ENCODE measurements at regions not wholly inside any gene's neighbourhood (a gene's known extent, or its start where the extent isn't known, plus 50 kb on each side); places are given as distances from the start of the nearest gene placed in this dataset.
A peak's percentile ranks its signal among the peaks of the same experiment; 100 is the strongest.
"Not testable (repeated sequence)": the region's sequence is repeated elsewhere in the genome, so short reads cannot be mapped to it uniquely, and the experiment has no call there.

DNA sequence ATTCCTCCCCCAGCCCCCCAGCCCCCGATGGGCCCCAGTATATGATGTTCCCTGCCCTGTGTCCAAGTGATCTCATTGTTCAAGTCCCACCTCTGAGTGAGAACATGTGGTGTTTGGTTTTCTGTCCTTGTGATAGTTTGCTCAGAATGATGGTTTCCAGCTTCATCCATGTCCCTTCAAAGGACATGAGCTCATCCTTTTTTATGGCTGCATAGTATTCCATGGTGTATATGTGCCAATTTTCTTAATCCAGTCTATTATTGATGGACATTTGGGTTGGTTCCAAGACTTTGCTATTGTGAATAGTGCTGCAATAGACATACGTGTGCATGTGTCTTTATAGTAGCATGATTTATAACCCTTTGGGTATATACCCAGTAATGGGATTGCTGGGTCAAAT lies 495.3 kb downstream of the OMA1 start:
- H3K27ac ChIP-seq (ENCODE audit: low read depth in 1 of 3, low read length in 2 of 3); DNase-seq; H3K4me3 ChIP-seq (ENCODE audit: low read depth in 1 of 3, low read length in 3 of 3); FAIRE-seq; H3K4me1 ChIP-seq (ENCODE audit: control insufficient read depth in 3 of 3, insufficient read depth in 2 of 3, low read depth in 1 of 3, low read length in 2 of 3); H3K9me3 ChIP-seq (ENCODE audit: control insufficient read depth in 2 of 2, insufficient read depth in 1 of 2, low read depth in 1 of 2, low read length in 1 of 2); H3K36me3 ChIP-seq (ENCODE audit: control insufficient read depth in 3 of 3, insufficient read depth in 2 of 3, low read depth in 1 of 3, low read length in 3 of 3); H3K27me3 ChIP-seq (ENCODE audit: control insufficient read depth in 3 of 3, insufficient read depth in 3 of 3, low read length in 3 of 3): not testable (repeated sequence)
- WGBS, 3 donors = 83 to 89% (median 88%) methylated on average over 2 of the region's 2 CpGs

DNA sequence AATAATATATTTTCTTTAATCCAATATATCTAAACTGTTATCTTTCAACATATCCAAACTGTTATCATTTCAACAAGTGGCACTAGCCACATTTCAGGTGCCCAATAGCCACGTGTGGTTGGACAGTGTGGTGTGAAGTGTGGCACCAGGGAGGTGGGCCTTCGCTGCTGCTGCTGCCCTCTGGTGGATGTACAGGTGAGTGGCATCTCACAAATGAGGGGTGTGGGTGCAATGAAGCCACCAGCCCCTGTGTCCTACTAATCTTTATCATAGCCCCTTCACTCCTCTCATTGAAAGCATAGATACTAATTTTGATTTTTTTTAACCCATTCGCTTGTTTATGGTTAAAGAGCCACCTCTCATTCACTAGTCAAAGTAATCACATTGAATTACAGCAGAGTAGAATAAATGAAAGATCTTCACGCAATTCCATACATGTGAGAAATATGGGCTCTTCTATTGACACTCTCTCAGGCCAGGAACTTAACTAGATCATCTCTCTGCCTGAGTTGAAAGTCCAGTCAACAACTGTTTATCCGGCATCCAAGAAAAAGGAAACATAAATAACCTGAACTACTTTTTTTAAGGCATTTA lies 499.2 kb downstream of the OMA1 start:
- DNase-seq (peak; percentile 14 to 25), FAIRE-seq (no peak)
- Histone ChIP-seq H3K27me3 (ENCODE audit: control insufficient read depth in 3 of 3, insufficient read depth in 3 of 3, low read length in 3 of 3) (no peaks in the 10 kb centered on the region), H3K4me3 (ENCODE audit: low read depth in 1 of 3, low read length in 3 of 3) (no peak overlapping the region), H3K9me3 (ENCODE audit: control insufficient read depth in 2 of 2, insufficient read depth in 1 of 2, low read depth in 1 of 2, low read length in 1 of 2) (no peaks in the 10 kb centered on the region), H3K27ac (ENCODE audit: low read depth in 1 of 3, low read length in 2 of 3) (no peak overlapping the region), H3K36me3 (ENCODE audit: control insufficient read depth in 3 of 3, insufficient read depth in 2 of 3, low read depth in 1 of 3, low read length in 3 of 3) (no peaks in the 10 kb centered on the region), H3K4me1 (ENCODE audit: control insufficient read depth in 3 of 3, insufficient read depth in 2 of 3, low read depth in 1 of 3, low read length in 2 of 3) (no peaks in the 10 kb centered on the region)
- WGBS, 3 donors = 55 to 60% (median 57%) methylated on average over 5 of the region's 5 CpGs

DNA sequence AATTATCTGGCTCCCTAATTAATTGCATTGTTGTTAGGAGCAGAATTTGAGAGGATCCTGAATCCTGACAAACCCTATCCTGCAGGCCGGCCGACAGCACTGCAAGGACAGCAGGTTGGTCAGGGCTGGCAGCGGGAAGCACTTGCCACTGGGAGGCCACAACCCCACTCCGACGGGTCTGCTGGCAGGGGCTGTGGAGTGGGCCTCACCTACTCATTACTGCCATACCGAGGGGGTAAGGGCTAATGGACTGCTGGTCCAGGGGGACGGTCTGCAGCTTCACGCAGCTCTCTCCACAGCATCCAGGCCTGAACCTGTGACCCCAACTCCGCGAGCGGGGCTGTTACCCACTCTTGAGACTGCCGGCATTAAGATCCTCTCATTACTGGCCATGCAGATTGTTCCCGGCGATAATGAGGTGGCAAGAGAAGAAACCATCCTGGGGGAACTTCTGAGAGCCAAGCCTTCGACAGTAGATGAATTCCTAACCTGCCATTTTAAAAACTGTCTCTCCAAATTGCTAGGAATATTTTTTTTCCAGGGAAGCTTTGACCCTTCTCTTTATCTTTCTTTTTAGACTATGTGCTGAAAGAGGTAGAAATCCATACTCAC lies 501.3 kb downstream of the OMA1 start:
- Histone ChIP-seq H3K27ac (ENCODE audit: low read depth in 1 of 3, low read length in 2 of 3) (no peak overlapping the region), H3K4me1 (ENCODE audit: control insufficient read depth in 3 of 3, insufficient read depth in 2 of 3, low read depth in 1 of 3, low read length in 2 of 3) (no peaks in the 10 kb centered on the region), H3K9me3 (ENCODE audit: control insufficient read depth in 2 of 2, insufficient read depth in 1 of 2, low read depth in 1 of 2, low read length in 1 of 2) (no peaks in the 10 kb centered on the region), H3K36me3 (ENCODE audit: control insufficient read depth in 3 of 3, insufficient read depth in 2 of 3, low read depth in 1 of 3, low read length in 3 of 3) (no peaks in the 10 kb centered on the region), H3K4me3 (ENCODE audit: low read depth in 1 of 3, low read length in 3 of 3) (no peak overlapping the region), H3K27me3 (ENCODE audit: control insufficient read depth in 3 of 3, insufficient read depth in 3 of 3, low read length in 3 of 3) (no peaks in the 10 kb centered on the region)
- 78 to 92% (median 89%) methylated on average over 15 of the region's 15 CpGs for WGBS, 3 donors
- FAIRE-seq = no peak
- no peak for DNase-seq

DNA sequence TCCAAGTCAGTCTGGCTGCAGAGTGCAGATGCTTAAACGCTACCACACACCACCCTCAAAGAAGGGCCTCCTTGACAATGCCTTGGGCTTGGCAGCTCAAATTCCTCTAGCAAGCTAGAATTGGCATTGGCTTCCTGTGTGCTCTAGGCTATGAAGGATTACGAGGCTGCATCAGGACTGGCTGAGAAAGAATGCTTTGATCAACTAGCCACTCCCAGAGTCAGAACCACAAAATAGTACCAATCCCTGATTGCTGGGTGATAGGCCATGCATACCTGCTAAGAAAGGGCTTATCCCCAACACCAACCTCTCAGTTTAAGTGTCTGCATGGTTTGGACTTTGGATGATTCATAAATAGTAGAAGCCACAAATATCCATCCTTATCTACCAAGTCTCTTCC lies 504.9 kb downstream of the OMA1 start:
- Histone ChIP-seq H3K27me3 (ENCODE audit: control insufficient read depth in 3 of 3, insufficient read depth in 3 of 3, low read length in 3 of 3) (peaks cover 0 to 5% (median 2%) of the 10 kb centered on the region in 3 donors), H3K4me3 (ENCODE audit: low read depth in 1 of 3, low read length in 3 of 3) (no peak overlapping the region), H3K4me1 (ENCODE audit: control insufficient read depth in 3 of 3, insufficient read depth in 2 of 3, low read depth in 1 of 3, low read length in 2 of 3) (no peaks in the 10 kb centered on the region), H3K9me3 (ENCODE audit: control insufficient read depth in 2 of 2, insufficient read depth in 1 of 2, low read depth in 1 of 2, low read length in 1 of 2) (no peaks in the 10 kb centered on the region), H3K27ac (ENCODE audit: low read depth in 1 of 3, low read length in 2 of 3) (no peak overlapping the region), H3K36me3 (ENCODE audit: control insufficient read depth in 3 of 3, insufficient read depth in 2 of 3, low read depth in 1 of 3, low read length in 3 of 3) (no peaks in the 10 kb centered on the region)
- WGBS, 3 donors = 38 to 58% (median 54%) methylated on average over 2 of the region's 2 CpGs
- DNase-seq (no peak), FAIRE-seq (no peak)

DNA sequence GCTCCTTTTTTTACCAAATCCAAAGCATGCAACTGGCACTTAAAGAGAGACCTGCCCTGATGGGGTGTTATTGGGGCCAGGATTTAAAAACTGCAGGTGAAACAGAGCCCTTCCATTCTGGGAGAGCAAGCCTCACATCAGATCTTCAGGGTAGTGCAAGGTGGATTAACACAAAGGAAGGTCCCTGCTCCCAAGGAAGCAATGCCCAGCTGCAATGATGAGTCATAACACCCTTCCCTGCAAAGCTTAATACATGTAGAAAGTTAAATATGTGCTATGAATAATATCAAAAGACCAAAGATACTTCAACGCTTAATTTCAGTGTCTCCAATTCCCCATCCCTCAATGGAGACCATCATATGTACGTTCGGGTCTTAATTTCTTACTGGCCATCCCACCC lies 508.0 kb downstream of the OMA1 start:
- H3K4me1 ChIP-seq (ENCODE audit: control insufficient read depth in 3 of 3, insufficient read depth in 2 of 3, low read depth in 1 of 3, low read length in 2 of 3) = no peaks in the 10 kb centered on the region
- DNase-seq (no peak), FAIRE-seq (no peak)
- WGBS, 3 donors = 87 to 91% (median 89%) methylated on average over 3 of the region's 3 CpGs
- peaks cover 0 to 5% (median 2%) of the 10 kb centered on the region in 3 donors for H3K27me3 ChIP-seq (ENCODE audit: control insufficient read depth in 3 of 3, insufficient read depth in 3 of 3, low read length in 3 of 3)
- H3K36me3 ChIP-seq (ENCODE audit: control insufficient read depth in 3 of 3, insufficient read depth in 2 of 3, low read depth in 1 of 3, low read length in 3 of 3) = no peaks in the 10 kb centered on the region
- H3K9me3 ChIP-seq (ENCODE audit: control insufficient read depth in 2 of 2, insufficient read depth in 1 of 2, low read depth in 1 of 2, low read length in 1 of 2) = no peaks in the 10 kb centered on the region
- no peak overlapping the region for H3K27ac ChIP-seq (ENCODE audit: low read depth in 1 of 3, low read length in 2 of 3)
- no peak overlapping the region for H3K4me3 ChIP-seq (ENCODE audit: low read depth in 1 of 3, low read length in 3 of 3)

DNA sequence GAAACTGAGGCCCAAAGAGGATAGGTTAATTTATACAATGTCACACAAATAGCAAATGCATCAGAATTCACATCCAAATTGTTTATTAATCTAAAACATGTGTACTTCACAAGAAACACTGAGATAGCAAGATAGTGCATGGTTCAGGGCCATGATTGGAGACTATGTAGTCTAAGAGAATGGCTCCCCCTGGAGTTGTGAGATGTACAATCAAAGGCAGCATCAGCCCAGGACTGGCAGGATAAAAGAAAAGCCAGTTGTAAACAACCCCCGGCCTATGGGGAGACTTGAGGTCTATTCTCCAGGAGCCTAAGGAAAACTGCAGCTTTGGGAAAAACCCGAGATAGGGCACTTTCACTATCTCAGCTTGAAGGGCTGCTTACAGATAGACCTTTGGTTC lies 511.0 kb downstream of the OMA1 start:
- no peak overlapping the region for H3K4me3 ChIP-seq (ENCODE audit: low read depth in 1 of 3, low read length in 3 of 3)
- no peaks in the 10 kb centered on the region for H3K36me3 ChIP-seq (ENCODE audit: control insufficient read depth in 3 of 3, insufficient read depth in 2 of 3, low read depth in 1 of 3, low read length in 3 of 3)
- FAIRE-seq (no peak), DNase-seq (no peak)
- peaks cover 0 to 8% (median 5%) of the 10 kb centered on the region in 3 donors for H3K27me3 ChIP-seq (ENCODE audit: control insufficient read depth in 3 of 3, insufficient read depth in 3 of 3, low read length in 3 of 3)
- H3K27ac ChIP-seq (ENCODE audit: low read depth in 1 of 3, low read length in 2 of 3) = no peak overlapping the region
- peaks cover 0 to 13% (median 0%) of the 10 kb centered on the region in 3 donors for H3K4me1 ChIP-seq (ENCODE audit: control insufficient read depth in 3 of 3, insufficient read depth in 2 of 3, low read depth in 1 of 3, low read length in 2 of 3)
- WGBS, 3 donors = 32 to 62% (median 45%) methylated on average over 2 of the region's 2 CpGs
- H3K9me3 ChIP-seq (ENCODE audit: control insufficient read depth in 2 of 2, insufficient read depth in 1 of 2, low read depth in 1 of 2, low read length in 1 of 2) = no peaks in the 10 kb centered on the region

DNA sequence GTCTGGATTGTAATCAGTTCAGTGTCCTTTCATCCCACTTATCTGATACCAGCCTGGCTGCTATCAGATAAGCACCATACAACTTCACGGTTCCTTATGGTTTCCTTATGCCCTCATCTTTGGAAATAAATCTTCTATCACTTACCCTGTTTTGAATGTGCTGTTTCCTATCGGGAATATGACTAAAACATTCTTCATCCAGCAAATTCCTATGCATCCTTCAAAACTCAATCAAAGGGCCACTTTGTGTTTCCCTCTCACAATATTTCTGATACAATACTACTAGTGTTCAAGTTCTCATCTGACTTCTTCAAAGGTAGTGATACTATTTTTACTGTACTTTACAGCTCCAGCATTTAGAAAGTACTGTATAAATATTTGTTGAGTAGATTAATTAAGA lies 513.2 kb downstream of the OMA1 start:
- DNase-seq (no peak), FAIRE-seq (no peak)
- Histone ChIP-seq H3K36me3 (ENCODE audit: control insufficient read depth in 3 of 3, insufficient read depth in 2 of 3, low read depth in 1 of 3, low read length in 3 of 3) (no peaks in the 10 kb centered on the region), H3K27me3 (ENCODE audit: control insufficient read depth in 3 of 3, insufficient read depth in 3 of 3, low read length in 3 of 3) (peaks cover 0 to 6% (median 0%) of the 10 kb centered on the region in 3 donors), H3K4me1 (ENCODE audit: control insufficient read depth in 3 of 3, insufficient read depth in 2 of 3, low read depth in 1 of 3, low read length in 2 of 3) (peaks cover 0 to 16% (median 0%) of the 10 kb centered on the region in 3 donors), H3K9me3 (ENCODE audit: control insufficient read depth in 2 of 2, insufficient read depth in 1 of 2, low read depth in 1 of 2, low read length in 1 of 2) (no peaks in the 10 kb centered on the region), H3K27ac (ENCODE audit: low read depth in 1 of 3, low read length in 2 of 3) (no peak overlapping the region), H3K4me3 (ENCODE audit: low read depth in 1 of 3, low read length in 3 of 3) (no peak overlapping the region)
- WGBS, 3 donors = 23 to 34% (median 30%) methylated on average over 2 of the region's 2 CpGs

DNA sequence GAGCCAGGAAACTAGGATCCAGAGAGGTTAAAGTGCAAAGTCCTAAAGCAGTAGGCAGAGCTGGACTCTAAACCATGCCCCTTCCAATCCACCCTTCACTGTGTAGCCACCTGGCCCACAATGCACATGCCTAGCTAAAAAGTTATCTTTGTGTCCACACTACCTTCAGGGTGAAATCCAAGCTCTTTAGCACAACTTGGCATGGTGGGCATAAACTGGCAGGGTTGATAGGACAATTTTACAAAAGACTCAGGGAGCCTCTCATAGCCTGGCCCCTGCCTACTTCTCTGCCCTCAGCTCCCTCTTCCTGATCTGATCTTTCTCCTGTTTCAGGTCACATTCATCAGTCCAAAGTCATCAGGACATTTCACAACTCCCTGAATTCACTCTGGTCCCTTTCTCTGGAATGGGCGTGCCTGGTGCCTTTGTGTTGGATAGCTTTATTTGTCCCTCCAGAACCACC lies 513.9 kb downstream of the OMA1 start:
- DNase-seq = peak; percentile 15 to 48
- Histone ChIP-seq H3K27ac (ENCODE audit: low read depth in 1 of 3, low read length in 2 of 3) (no peak overlapping the region), H3K9me3 (ENCODE audit: control insufficient read depth in 2 of 2, insufficient read depth in 1 of 2, low read depth in 1 of 2, low read length in 1 of 2) (no peaks in the 10 kb centered on the region), H3K4me3 (ENCODE audit: low read depth in 1 of 3, low read length in 3 of 3) (no peak overlapping the region), H3K36me3 (ENCODE audit: control insufficient read depth in 3 of 3, insufficient read depth in 2 of 3, low read depth in 1 of 3, low read length in 3 of 3) (no peaks in the 10 kb centered on the region), H3K27me3 (ENCODE audit: control insufficient read depth in 3 of 3, insufficient read depth in 3 of 3, low read length in 3 of 3) (peaks cover 0 to 6% (median 0%) of the 10 kb centered on the region in 3 donors), H3K4me1 (ENCODE audit: control insufficient read depth in 3 of 3, insufficient read depth in 2 of 3, low read depth in 1 of 3, low read length in 2 of 3) (peaks cover 0 to 16% (median 0%) of the 10 kb centered on the region in 3 donors)
- no peak for FAIRE-seq
- 79 to 96% (median 88%) methylated on average over 1 of the region's 1 CpG for WGBS, 3 donors

All from small intestine (tissue), 7 donors.